ENCODE measurements at regions not wholly inside any gene's neighbourhood (a gene's known extent, or its start where the extent isn't known, plus 50 kb on each side); places are given as distances from the start of the nearest gene placed in this dataset.

DNA sequence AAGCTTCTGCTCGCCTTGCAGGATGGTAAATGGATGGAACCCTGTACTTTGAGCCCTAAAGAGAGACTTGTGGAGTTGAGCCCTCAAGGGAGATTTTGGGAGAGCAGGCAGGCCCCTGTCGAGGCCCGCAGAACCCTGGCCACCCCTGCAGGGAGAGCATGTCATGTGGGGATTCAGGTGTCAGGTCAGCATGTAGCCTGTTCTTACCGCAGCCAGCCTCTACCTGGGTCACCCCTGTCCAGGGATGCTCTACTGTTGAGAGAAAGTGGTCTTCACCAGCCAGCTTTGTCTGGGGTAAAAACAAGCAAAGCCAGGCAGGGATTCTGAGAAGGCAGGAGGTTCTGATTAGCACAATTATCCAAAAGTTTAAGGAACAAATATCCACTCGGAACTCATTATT lies 55.6 kb upstream of the PROKR2 start:
- TF ChIP-seq, protein P1, sequence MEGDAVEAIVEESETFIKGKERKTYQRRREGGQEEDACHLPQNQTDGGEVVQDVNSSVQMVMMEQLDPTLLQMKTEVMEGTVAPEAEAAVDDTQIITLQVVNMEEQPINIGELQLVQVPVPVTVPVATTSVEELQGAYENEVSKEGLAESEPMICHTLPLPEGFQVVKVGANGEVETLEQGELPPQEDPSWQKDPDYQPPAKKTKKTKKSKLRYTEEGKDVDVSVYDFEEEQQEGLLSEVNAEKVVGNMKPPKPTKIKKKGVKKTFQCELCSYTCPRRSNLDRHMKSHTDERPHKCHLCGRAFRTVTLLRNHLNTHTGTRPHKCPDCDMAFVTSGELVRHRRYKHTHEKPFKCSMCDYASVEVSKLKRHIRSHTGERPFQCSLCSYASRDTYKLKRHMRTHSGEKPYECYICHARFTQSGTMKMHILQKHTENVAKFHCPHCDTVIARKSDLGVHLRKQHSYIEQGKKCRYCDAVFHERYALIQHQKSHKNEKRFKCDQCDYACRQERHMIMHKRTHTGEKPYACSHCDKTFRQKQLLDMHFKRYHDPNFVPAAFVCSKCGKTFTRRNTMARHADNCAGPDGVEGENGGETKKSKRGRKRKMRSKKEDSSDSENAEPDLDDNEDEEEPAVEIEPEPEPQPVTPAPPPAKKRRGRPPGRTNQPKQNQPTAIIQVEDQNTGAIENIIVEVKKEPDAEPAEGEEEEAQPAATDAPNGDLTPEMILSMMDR (conservative IDR thresholded peaks at IDR 0.05), result no peak
- no peak overlapping the region for H4K91ac ChIP-seq (ENCODE audit: insufficient read length, low read depth, low read length)
- no peak overlapping the region for H3K14ac ChIP-seq (ENCODE audit: insufficient read depth, low read length)
- H3K4me1 ChIP-seq (ENCODE audit: insufficient read depth, low read length), result no peaks in the 10 kb centered on the region
- no peak overlapping the region for H3K9ac ChIP-seq (ENCODE audit: extremely low read depth, insufficient read length, low read length)
- no peak overlapping the region for H2AFZ ChIP-seq (ENCODE audit: low read length)
- H2BK12ac ChIP-seq (ENCODE audit: insufficient read length, low read depth, low read length), result no peak overlapping the region
- H3K23ac ChIP-seq (ENCODE audit: insufficient read length, low read depth, low read length), result no peak overlapping the region
- H3K4ac ChIP-seq (ENCODE audit: low read depth, low read length), result no peak overlapping the region
- no peaks in the 10 kb centered on the region for H3K9me3 ChIP-seq (ENCODE audit: control insufficient read depth, low read depth, low read length)
- no peak overlapping the region for H3K27ac ChIP-seq (ENCODE audit: insufficient read length, low read depth, low read length)
- Mint-ChIP-seq H3K9me3 (peaks cover 3 to 4% of the 10 kb centered on the region in 2 experiments; a peak in 4 of 5 replicates), H3K4me1 (no peaks in the 10 kb centered on the region), H3K36me3 (ENCODE audit: insufficient read depth in 1 of 3, low read depth in 3 of 3) (peaks cover 0 to under 1% (median 0%) of the 10 kb centered on the region in 3 experiments; a peak in 1 of 7 replicates), H3K27me3 (ENCODE audit: low read depth) (peaks cover 2% of the 10 kb centered on the region), H3K4me3 (no peak overlapping the region), H3K27ac (no peak overlapping the region)
- H2AK5ac ChIP-seq (ENCODE audit: insufficient read length, low read length), result no peak overlapping the region
- H4K5ac ChIP-seq (ENCODE audit: insufficient read length, low read depth, low read length), result no peak overlapping the region
- H3K4me2 ChIP-seq (ENCODE audit: insufficient read depth, insufficient read length, low read length), result no peak overlapping the region
- H2BK120ac ChIP-seq (ENCODE audit: low read depth, low read length, poor library complexity, severe bottlenecking), result no peak overlapping the region
- no peak overlapping the region for H3K18ac ChIP-seq (ENCODE audit: insufficient read length, low read depth, low read length)
- no peaks in the 10 kb centered on the region for H3K79me1 ChIP-seq (ENCODE audit: insufficient read depth, low read depth, low read length, poor library complexity, severe bottlenecking)
- H3T11ph ChIP-seq (ENCODE audit: low read length), result no peak overlapping the region
- H2BK15ac ChIP-seq (ENCODE audit: low read depth, low read length), result no peak overlapping the region
- no peak overlapping the region for H3K56ac ChIP-seq (ENCODE audit: insufficient read length, low read depth, low read length)
- H3K79me2 ChIP-seq (ENCODE audit: insufficient read depth, low read length), result no peaks in the 10 kb centered on the region
- no CpG with 5 or more reads among the region's 5 CpGs for WGBS (ENCODE audit: extremely low coverage, insufficient read length, low lambda C conversion rate)
- H4K20me1 ChIP-seq (ENCODE audit: control insufficient read depth, insufficient read depth, insufficient read length), result no peaks in the 10 kb centered on the region
- H3K27me3 ChIP-seq (ENCODE audit: insufficient read depth, low read length), result no peaks in the 10 kb centered on the region
- no peak for DNase-seq
- H2BK5ac ChIP-seq (ENCODE audit: insufficient read length, low read length), result no peak overlapping the region
- no peak overlapping the region for H4K8ac ChIP-seq (replicated peaks; ENCODE audit: insufficient read length, low read depth, low read length)
- no peaks in the 10 kb centered on the region for H3K23me2 ChIP-seq (ENCODE audit: insufficient read length, low read depth, low read length, poor library complexity, severe bottlenecking)
- no peak overlapping the region for H2BK20ac ChIP-seq (ENCODE audit: low read depth, low read length, poor library complexity, severe bottlenecking)

All from H9 (cell line).